Activated CD4-positive, alpha-beta T cell treated with anti-CD3 and anti-CD28 coated beads for 36 hours (primary cell): ENCODE measurements at regions not wholly inside any gene's neighbourhood (a gene's known extent, or its start where the extent isn't known, plus 50 kb on each side); places are given as distances from the start of the nearest gene placed in this dataset.
"Not testable (repeated sequence)": the region's sequence is repeated elsewhere in the genome, so short reads cannot be mapped to it uniquely, and the experiment has no call there.

Source experiments
- ATAC-seq: fragments of 200-7000 bp; cut with Tn5 transposase; one replicate; pipeline ENCODE4 v1.10.0; 2021; ENCODE audit warnings: mild to moderate bottlenecking, moderate library complexity
- CTCF ChIA-PET: fragments of 350-600 bp; sonication (Branson Sonifier 250); formaldehyde crosslinking; loops from one replicate; lab custom pipeline; 2021; ENCODE audit warnings: antibody characterized with exemption; lab: Charles Lee
- POLR2A ChIA-PET: fragments of 350-600 bp; sonication (Branson Sonifier 250); formaldehyde crosslinking; loops from one replicate; lab custom pipeline; 2021; ENCODE audit warnings: antibody characterized with exemption, inconsistent platforms; lab: Charles Lee
- DNase-seq: peaks from one replicate; pipeline ENCODE4 v3.0.0-alpha.2; 2020
- H3K27ac Mint-ChIP-seq: one replicate; pipeline ENCODE4 v1.8.0; 2021; ENCODE audit warnings: mixed read lengths
- H3K27me3 Mint-ChIP-seq: one replicate; pipeline ENCODE4 v1.8.0; 2021; ENCODE audit warnings: mixed read lengths
- H3K36me3 Mint-ChIP-seq: one replicate; pipeline ENCODE4 v1.8.0; 2021; ENCODE audit warnings: low read depth, mixed read lengths
- H3K4me1 Mint-ChIP-seq: one replicate; pipeline ENCODE4 v1.8.0; 2021; ENCODE audit warnings: mixed read lengths
- H3K4me3 Mint-ChIP-seq: one replicate; pipeline ENCODE4 v1.8.0; 2021; ENCODE audit warnings: mild to moderate bottlenecking, moderate library complexity, mixed read lengths
- H3K9me3 Mint-ChIP-seq: one replicate; pipeline ENCODE4 v1.8.0; 2021; ENCODE audit warnings: low read depth, mixed read lengths
- intact Hi-C, 2 experiments: fragments of 100-400 bp; cut with DNase I in 1 of 2; cut with micrococcal nuclease in 1 of 2; formaldehyde crosslinking; loops; one replicate each; pipeline versions ENCODE4 v1.14.2 to v1.15.1; 2022 to 2024; cut with DNase I, micrococcal nuclease

DNA sequence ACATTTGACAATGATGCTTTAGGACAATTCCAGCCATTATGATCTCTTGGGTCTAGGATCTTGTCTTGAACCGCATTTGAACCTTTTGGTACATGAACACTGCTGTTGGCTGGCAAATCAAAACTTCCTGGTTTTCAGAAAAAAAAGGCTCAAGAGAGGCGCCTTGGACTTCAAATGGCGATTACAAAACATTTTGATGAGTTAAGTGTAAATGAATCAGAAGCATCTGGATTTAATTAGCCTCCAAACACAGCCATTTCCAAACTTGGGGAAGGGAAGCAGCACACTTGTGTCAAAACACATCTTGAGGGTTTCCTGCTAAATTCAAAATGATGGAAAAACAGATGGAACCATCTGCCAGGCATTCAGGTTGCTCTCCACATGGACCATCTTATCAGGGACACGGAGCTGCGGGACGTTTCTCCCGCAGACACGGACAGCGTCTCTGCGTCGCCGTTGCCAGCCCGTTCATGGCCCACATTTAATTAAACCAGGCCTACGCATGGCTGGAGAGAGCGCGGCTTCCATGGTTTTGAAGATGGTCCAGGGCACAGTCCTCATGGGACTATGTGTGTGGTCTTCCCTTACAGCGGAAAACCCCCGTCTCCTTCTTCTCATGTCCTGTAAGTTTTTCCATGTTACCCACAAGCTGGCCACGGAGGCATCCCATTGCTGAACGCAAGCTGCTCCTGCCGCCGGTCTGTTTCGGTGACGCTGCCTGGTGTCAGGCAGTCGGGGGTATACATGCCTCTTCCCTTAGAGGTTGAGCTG, 55.8 kb upstream of the PTCH1 start:
- DNase-seq, result no peak
- ATAC-seq, result no peak
- H3K36me3 Mint-ChIP-seq, result no peaks in the 10 kb centered on the region
- intact Hi-C loops, result no loop called here
- no peak overlapping the region for H3K27ac Mint-ChIP-seq
- POLR2A ChIA-PET, result no interaction called here
- H3K9me3 Mint-ChIP-seq, result no peaks in the 10 kb centered on the region
- peaks cover 12% of the 10 kb centered on the region for H3K4me1 Mint-ChIP-seq
- CTCF ChIA-PET, result interaction anchor here (0.9 to 1.0 kb wide), 2 partner anchors 14 to 512 kb away, joined by 4 read pairs; no protein-coding TSS in a partner anchor
- H3K27me3 Mint-ChIP-seq, result peaks cover 27% of the 10 kb centered on the region
- H3K4me3 Mint-ChIP-seq, result no peak overlapping the region

DNA sequence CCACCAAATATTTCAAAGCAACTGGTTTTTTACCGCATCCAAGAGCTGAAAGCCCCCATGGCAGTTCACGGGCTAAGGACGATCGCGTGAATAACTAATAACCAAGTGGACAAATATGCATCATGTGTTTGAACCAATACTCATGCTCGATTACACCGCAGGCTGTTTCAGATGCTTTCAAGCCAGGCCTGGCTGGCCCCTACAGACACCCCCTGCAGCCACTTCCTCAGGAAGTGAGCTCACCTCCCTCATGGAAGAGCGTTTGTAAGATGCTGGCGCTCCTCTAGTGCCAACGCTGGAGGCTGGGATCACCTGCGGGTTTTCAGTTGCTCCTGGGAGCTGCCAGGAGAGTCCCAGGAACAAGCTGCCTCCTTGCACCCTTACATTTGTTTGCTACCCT, 53.9 kb upstream of the PTCH1 start:
- H3K4me1 Mint-ChIP-seq, result peaks cover 12% of the 10 kb centered on the region
- ATAC-seq (no peak), DNase-seq (no peak)
- ChIA-PET POLR2A (no interaction called here), CTCF (interaction anchor here (0.7 kb wide), 1 partner anchor 580 kb away, joined by 3 read pairs; no protein-coding TSS in a partner anchor)
- H3K9me3 Mint-ChIP-seq, result no peaks in the 10 kb centered on the region
- no peak overlapping the region for H3K27ac Mint-ChIP-seq
- H3K4me3 Mint-ChIP-seq, result no peak overlapping the region
- intact Hi-C loops, result no loop called here
- peaks cover 30% of the 10 kb centered on the region for H3K27me3 Mint-ChIP-seq
- H3K36me3 Mint-ChIP-seq, result no peaks in the 10 kb centered on the region

DNA sequence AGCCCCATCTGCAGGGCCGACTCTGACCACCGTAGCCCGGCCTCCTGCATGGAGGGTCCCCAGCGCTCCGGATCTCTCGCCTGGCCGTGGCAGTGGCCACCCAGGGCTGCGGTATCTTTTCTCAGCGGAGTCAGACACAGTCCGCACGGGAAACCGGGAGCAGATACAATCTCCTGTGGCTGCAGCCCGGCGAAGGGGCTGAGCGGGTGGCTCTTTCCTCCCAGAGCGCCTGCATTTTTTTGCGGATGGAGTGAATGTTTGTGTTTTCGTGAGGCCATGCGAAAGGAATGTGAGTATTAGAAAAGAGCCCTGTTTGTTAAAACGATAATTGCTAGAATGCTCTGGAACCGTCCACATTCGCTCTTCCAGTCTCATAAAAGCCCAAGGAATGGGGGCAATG, 53.4 kb upstream of the PTCH1 start:
- intact Hi-C loops, result no loop called here

DNA sequence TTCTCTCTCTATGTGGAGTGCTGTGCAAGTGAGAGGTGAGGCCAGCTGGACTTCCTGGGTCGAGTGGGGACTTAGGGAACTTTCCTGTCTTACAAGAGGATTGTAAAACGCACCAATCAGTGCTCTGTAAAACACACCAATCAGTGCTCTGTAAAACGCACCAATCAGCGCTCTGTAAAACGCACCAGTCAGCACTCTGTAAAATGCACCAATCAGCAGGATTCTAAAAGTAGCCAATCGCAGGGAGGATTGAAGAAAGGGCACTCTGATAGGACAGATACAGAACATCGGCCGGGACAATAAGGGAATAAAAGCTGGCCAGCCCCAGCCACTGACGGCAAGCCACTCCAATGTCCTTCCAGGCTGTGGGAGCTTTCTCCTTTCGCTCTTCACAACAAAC, 52.0 kb upstream of the PTCH1 start:
- ATAC-seq, H3K4me3 Mint-ChIP-seq, intact Hi-C loops, DNase-seq, H3K27ac Mint-ChIP-seq, H3K9me3 Mint-ChIP-seq, POLR2A ChIA-PET, H3K36me3 Mint-ChIP-seq: not testable (repeated sequence)
- CTCF ChIA-PET, result interaction anchor here (1.3 kb wide), 1 partner anchor 10 kb away, joined by 5 read pairs; no protein-coding TSS in a partner anchor
- H3K4me1 Mint-ChIP-seq, result peaks cover 12% of the 10 kb centered on the region
- H3K27me3 Mint-ChIP-seq, result peaks cover 28% of the 10 kb centered on the region

More for the DNA sequence above, 53.4 kb upstream of the PTCH1 start:
- Mint-ChIP-seq H3K27me3 (peaks cover 30% of the 10 kb centered on the region), H3K27ac (no peak overlapping the region), H3K9me3 (no peaks in the 10 kb centered on the region), H3K36me3 (no peaks in the 10 kb centered on the region), H3K4me1 (peaks cover 12% of the 10 kb centered on the region), H3K4me3 (peak overlapping the region; percentile 20)
- POLR2A ChIA-PET, result no interaction called here
- DNase-seq, result no peak
- CTCF ChIA-PET, result interaction anchor here (0.7 kb wide), 1 partner anchor 581 kb away, joined by 3 read pairs; no protein-coding TSS in a partner anchor
- no peak for ATAC-seq
